ENCODE measurements at regions not wholly inside any gene's neighbourhood (a gene's known extent, or its start where the extent isn't known, plus 50 kb on each side); places are given as distances from the start of the nearest gene placed in this dataset.

DNA sequence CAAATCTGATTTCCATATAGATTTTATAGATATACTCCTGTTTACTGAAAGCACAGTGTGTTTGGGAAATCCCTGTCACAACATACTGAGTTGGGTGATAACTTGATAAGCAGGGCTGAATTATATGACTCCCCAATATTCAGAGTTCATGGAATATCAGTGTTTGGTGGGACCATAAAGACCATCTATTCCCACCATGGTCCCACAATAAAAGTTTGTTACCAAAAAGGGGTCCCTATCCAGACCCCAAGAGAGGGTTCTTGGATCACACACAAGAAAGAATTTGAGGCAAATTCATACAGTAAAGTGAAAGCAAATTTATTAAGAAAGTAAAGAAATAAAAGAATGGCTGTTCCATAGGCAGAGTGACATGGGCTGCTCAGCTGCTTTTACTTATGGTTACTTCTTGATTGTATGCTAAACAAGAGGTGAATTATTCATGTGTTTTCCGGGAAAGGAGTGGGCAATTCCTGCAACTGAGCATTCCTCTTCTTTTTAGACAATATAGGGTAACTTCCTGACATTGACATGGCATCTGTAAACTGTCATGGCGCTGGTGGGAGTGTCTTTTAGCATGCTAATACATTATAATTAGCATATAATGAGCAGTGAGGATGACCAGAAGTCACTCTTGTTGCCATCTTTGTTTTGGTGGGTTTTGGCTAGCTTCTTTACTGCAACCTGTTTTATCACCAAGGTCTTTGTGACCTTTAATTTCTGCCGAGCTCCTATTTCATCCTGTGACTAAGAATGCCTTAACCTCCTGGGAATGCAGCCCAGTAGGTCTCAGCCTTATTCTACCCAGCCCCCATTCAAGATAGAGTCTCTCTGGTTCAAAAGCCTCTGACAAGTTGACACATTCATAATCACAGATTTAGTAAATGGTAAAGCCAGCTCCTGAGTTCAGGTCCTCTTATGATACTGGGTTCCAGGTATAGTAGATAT, 240.6 kb upstream of the PDGFD start:
- DNase-seq, result no peak

DNA sequence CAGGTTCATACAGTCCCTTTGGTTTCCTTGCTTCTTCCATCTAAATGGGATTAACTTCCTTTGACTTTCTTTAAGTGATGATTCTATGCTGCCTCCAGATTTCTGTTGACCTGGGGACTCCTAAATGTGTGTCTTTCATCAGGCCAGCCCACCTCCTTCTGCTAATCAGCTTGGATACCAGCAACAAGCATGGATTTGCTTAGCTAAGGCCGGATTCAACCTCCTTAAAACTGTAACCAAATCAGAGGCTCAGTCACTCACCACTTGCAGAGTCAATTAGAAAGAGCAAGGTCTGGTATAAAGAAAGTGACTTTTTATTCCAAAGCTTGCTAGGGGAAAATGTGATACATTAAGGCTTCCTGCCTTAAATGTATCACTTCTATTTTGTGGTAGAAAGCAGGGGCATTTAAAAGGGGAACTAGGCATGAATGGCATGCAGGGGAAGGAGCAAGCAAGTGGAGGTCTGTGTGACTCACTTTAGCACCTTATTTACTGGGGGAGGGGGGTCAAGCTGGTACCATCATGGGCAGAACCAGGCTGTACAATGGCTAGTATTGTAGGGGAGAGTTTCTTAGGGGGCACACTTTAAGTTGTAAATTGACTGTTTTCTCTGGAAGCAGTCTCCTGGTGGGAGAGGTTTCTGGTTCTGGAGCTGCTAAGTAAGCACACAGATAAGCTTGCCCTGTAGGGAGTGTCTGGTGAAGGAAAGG, 239.0 kb upstream of the PDGFD start:
- no peak for DNase-seq

DNA sequence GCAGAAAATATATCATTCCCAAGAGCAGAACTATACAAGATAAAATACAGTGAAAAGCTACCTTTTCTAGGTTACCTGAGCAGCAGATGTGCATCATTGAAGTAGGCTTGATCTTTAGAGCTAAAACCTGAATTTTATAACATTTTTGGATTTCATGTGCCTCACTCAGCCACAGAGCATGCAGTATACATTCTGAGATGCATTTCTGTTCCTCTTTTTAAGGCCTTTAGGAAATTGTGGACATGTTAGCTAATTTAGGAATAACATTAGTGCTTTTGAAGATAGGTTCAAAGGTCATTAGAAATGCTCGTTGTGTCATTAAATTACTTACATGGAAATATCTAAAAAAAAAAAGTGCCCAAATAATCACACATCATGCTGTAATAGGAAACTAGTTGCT, 230.6 kb upstream of the PDGFD start:
- DNase-seq, result no peak

DNA sequence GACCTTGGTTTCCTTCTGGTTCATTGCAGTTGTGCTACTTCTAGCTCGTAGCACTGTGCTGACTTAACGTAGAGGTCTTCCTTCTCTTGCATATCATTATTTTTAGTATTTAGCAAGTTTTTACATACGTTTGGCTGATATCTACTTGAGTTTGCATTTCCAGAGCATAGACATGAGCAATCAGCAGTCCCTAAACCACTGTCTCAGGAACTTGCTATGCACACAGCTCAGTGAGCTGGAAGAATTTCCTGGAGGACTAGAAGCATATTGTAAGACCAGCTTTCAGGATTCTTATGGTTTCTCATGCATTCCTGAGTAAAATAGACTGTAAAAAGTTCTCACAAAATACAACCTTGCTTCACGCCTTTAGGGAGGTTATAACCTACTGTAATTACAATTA, 226.7 kb upstream of the PDGFD start:
- DNase-seq, result no peak

DNA sequence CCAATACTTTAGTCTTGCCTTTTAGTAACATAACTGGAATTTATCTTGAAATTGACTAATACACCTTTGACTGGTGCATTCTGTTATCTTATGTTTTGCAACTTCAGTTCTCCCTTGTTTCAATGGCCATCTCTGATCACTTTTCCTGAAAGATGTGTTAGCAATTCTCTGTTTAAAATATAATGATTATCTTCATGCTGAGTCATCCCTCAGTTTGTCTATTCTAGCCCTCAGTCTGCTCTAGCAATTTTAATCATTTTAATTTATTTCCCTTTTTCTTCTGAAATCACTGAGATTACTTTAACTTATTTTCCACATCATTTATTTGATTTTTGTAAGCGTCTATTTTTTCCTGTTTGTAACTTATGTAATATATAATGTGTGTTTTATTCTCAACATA, 221.9 kb upstream of the PDGFD start:
- no peak for DNase-seq

DNA sequence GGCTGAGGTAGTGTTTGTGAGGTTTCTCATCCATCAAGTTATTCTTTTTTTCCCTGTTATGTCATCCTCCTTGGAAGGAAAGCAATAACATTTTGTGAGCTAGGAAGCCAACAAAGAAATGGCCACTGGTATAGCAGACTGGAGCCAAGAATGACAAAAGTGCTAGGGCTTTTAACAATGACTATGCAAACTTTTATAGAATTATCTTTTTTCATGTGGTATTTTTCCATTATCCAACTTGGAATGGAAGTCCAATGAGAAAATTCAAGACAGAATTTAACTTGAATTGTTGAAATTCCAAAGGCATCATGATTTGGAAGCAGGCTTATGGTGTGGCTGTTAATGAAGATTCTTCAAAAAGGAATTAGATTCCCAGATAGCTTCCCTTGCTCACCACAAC, 216.4 kb upstream of the PDGFD start:
- DNase-seq, result no peak

DNA sequence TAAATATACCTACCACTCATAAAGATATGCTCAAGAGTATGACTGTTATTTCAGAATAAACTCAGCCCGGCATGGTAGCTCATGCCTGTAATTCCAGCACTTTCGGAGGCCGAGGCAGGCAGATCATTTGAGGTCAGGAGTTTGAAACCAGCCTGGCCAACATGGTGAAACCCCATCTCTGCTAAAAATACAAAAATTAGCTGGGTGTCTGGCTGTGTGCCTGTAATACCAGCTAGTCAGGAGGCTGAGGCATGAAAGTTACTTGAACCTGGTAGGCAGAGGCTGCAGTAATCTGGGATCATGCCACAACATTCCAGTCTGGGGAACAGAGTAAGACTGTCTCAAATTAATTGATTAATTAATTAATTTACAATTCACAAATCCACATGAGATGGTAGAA, 208.2 kb upstream of the PDGFD start:
- DNase-seq, result no peak

DNA sequence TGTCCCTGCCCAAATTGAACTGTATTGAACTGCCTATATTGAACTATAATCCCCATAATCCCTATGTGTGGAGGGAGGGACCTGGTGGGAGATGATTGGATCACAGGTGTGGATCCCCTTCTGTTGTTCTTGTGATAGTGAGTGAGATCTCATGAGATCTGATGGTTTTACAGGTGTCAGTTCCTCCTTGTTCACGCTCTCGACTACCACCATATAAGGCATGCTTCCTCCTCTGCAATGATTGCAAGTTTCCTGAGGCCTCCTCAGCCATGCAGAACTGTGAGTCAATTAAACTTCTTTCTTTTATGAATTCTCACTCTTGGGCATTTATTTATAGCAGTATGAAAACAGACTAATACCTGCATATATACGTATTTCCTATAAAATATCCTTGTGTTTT, 206.5 kb upstream of the PDGFD start:
- DNase-seq, result no peak

DNA sequence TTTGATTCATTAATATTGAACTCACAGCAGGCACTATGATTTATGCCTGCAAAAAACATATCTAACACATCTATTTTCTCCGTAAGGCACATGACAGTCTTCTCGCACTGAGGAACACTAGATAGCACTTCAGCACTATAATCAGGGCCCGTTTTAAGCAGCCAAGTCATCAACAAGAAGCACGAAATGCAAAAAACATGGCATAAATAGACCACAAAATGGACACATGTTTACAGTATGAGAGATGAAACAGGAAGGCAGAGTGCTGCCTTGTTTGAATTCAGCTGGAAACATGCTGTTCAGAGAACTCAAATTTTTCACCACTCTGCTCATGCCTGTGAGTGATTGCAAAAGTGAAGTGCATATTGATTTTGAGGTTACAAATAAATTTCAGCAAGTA, 205.8 kb upstream of the PDGFD start:
- no peak for DNase-seq

DNA sequence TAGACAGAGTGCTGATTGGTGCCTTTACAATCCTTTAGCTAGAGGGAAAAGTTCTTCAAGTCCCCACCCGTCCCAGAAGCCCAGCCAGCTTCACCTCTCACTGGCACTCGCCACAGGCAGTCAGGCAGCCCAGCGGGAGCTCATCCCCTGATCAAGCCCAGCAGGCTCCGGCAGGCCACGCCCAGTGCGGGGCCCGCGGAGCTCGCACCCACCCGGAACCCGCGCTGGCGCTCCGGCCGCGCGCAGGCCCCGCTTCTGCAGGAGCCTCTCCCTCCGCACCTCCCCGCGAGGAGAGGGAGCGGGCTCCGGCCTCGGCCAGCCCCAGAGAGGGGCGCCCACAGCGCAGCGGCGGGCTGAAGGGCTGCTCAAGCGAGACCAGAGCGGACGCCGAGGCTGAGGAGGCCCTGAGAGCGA, 202.4 kb upstream of the PDGFD start:
- no peak for DNase-seq

DNA sequence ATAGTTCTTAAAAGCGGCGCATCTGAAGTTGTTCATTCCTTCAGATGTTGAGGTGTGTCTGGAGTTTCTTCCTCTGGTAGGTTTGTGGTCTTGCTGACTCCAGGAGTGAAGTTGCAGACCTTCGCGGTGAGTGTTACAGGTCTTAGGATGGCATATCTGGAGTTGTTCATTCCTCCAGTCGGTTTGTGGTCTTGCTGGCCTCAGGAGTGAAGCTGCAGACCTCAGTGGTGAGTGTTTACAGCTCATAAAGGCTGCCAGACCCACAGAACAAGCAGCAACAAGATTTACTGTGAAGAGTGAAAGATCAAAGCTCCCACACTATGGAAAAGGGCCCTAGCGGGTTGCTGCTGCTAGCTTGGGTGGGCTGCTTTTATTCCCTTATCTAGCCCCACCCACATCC, 201.7 kb upstream of the PDGFD start:
- DNase-seq, result no peak

DNA sequence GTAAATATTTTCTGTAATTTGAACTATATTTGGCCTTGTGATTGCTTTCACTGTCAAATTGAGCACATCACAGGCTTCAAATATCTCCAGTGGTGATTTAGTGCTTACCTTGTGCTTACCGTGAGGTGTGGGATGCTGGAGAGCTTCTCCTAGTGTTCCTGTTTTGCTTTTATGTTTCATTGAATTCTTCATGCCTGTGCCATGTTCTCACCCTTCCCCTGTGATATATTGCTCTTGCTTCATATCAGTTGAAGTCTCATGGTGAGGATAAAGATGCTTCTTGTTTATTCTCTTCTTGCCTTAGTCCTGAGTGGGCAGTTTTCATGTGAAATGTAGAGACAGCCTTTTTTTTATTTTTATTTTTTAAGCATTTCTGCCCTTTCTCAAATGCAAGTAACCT, 198.0 kb upstream of the PDGFD start:
- DNase-seq, result no peak

DNA sequence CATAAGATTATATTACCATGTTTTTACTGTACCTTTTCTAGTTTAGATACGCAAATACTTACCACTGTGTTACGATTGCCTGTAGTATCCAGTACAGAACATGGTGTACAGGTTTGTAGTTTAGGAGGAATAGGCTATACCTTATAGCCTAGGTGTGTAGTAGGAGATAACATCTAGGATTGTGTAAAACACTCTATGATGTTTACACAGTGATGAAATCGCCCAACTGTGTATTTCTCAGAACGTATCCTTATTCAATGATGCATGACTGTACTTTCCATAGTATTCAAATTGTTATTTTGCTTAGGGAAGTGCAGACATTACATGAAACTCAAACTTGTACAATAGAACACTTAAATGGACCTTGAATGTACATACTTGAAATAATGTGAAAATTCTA, 188.1 kb upstream of the PDGFD start:
- no peak for DNase-seq

DNA sequence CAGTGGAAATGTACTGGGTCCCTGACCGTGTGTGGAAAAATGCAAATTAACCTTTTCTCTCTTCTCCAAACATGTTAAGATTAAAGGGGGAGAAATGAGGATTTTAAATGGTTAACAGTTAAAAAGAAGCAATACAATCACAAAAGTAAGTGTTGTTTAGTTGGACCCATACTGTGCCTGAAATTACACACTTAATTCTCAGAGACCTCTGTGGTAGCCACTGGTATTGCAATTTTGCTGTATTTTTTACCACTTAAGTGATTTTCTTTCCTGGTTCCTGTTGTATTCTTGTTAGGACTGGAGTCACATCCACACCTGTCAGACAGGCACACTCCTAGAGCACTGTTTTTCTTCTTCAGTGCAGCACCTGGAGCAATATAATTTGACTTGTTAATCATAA, 179.6 kb upstream of the PDGFD start:
- DNase-seq, result no peak

DNA sequence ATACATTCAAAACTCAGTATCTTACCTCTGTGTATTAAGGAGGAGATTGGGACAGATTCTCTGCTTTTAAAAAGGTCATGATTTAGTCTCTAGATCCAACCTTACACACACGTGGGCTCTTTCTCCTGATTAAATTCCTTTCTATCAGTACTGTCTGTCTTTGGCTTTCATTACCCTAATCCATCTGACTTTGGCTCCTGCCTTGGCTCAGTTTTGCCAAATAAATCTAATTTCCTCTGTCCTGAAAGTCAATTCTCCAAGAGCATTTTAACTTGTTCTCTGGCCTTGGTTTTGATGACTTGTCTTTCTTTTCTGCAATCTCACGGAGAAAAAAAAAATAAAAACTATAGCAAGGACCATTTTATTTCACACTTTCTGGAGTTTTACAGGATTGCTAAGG, 176.6 kb upstream of the PDGFD start:
- no peak for DNase-seq

DNA sequence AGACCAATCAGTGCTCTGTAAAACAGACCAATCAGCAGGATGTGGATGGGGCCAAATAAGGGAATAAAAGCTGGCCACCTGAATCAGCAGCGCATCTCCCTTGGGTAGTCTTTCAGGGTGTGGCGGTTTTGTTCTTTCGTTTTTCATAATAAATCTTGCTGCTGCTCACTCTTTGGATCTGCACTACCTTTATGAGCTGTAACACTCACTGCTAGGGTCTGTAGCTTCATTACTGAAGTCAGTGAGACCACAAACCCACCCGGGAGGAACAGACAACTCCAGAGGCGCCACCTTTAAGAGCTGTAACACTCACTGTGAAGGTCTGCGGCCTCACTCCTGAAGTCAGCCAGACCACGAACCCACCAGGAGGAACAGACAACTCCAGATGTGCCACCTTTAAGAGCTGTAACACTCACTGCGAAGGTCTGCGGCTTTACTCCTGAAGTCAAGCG, 175.5 kb upstream of the PDGFD start:
- no peak for DNase-seq

DNA sequence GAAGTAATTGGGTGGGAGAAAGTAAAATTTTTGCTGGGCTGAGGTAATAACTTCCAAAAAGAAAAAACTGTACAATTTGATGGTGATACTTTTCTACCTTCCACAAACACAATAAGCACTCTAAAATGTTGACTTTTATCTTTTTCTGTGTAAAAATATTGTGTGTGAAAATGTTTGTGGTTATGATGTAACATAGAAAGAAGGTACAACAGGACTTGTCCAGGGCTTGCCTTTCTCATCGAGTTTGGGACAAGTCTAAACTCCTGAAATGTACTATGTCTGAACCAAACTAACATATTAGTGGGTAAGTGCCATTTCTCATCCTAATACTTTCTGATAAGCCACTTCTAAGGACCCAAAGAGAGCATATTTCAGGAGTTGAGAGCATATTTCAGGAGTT, 174.2 kb upstream of the PDGFD start:
- no peak for DNase-seq

DNA sequence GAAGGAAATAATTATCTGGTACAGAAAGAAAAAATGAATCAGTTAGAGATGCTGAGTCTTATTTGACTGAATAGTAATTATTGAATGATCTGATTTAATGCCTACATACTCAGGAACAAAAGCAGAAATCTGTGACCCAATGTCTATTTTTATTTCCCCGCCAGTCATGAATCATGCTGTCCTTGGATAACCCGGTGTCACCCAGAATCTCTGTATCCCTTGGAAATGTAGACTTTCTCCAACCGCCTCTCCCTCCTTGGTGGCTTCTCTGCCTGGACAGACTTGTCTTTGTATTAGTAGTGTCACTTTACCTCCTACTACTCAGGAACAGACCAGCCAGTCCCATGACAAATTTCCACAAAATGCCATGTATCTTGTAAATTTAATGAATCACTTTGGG, 173.3 kb upstream of the PDGFD start:
- no peak for DNase-seq

DNA sequence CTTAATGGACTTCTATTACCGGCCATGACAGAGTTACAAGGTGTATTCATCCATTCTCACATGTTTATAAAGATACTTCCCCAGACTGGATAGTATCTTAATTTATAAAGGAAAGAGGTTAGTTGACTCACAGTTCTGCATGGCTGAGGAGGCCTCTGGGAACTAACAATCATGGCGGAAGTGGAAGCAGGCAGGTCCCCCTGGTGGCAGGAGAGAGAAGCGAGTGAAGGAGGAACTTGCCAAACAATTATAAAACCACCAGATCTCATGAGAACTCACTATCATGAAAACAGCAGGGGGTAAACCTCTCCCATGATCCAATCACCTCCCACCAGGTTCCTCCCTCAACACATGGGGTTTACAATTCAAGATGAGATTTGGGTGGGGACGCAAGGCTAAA, 170.0 kb upstream of the PDGFD start:
- DNase-seq, result no peak

DNA sequence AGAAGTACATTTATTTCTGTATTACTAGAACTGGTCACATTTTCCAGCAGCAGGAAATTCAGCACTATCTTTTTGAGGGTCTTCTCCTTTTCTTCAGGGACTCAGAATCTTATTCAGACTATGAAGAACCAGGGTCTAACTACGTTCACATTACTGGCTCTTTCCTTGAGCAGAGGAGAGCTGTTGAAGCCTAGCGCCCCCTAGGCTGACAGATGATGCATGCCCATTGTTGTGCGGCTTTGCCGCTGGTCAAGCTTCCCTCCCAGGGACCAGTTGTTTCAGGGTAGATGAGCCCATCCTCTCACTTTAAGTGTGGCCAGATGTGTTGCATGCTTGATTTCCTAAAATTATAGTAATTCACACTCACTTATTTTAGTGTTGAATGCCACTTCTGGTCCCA, 168.2 kb upstream of the PDGFD start:
- no peak for DNase-seq

DNA sequence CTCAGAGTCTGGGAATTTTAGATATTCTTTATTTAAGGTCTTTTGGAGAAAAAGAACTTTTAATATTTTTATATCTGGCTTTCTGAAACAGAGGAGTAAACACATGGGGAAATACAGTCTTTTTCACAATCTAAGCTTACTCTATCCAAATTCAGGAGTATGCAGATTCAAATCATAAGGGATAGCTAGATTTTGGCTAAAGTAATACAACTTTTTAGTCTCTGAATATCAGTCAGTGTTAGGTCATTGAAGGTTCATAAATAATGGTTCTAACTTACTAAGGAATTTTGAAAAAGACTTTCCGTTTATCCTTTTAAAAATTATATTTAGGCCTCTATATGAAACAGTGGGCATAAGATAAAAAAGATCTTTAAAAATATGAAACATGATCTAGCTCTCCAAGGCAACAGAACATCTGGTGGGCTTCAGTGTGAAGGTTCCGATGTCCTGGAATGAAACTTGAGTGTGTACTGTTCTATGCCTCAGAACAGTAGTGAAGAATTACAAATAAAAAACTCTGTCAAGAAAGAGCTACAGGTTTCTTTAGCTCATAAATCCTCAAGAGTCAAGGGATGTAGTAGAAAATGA, 165.2 kb upstream of the PDGFD start:
- DNase-seq, result no peak

DNA sequence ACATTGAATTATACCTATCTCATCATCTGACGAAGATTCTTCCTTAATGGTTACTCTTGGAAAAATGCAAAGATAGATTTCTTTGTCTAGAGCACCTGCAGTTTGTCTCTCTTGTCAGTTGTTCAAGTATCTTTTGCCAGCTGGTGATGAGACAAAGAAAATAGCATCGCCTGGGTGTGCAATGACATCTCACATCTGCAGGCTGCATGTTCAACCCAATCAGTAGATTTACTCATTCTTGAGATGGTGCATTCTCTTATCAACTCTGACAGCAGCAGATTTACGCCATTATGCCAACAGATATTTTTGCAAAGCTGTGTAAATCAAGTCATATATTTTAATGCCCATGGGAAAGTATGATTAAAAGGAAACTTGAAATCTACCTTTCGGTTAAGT, 164.6 kb upstream of the PDGFD start:
- no peak for DNase-seq

DNA sequence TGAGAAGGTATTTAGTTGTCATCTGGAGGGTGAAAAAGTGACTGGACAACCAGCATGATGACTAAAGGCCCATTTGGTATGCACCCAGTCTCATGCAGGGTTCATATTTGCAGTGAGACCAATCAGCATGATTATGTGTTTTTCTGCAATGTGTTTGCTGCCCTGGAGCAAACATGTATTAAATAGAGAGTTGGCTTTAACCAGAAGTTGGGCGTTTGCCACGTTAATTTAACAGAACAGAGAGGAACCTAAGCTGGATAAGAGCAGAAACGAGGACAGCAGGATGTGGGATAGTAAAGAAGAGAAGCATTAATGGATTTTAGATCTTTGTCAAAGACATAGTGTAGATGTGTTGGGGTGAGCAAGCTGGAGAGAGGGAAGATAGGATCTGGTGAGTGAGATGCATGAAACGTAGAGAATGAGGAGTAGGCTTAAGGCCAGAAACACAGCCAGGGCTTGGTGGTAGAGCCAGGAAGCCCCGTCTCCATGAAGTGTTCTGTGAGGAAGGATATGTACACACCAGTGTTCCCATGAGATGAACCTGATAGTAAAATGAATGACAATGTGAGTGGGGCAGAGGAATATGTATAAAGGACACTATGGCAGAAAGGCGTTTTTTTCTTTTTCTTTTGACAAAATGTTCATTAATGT, 164.0 kb upstream of the PDGFD start:
- DNase-seq, result no peak

DNA sequence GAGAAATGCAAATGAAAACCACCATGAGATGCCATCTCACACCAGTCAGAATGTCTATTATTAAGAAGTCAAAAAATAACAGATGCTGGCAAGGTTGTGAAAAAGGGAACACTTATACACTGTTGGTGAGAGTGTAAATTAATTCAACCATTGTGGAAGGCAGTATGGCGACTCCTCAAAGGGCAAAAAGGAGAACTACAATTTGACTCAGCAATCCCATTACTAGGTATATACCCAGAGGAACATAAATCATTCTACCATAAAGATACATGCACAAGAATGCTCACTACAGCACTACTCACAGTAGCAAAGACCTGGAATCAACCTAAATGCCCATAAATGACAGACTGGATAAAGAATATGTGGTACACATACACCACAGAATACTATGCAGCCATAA, 161.1 kb upstream of the PDGFD start:
- DNase-seq, result no peak
